Chondrocyte (in vitro differentiated cells): ENCODE measurements at regions not wholly inside any gene's neighbourhood (a gene's known extent, or its start where the extent isn't known, plus 50 kb on each side); places are given as distances from the start of the nearest gene placed in this dataset.
"Not testable (repeated sequence)": the region's sequence is repeated elsewhere in the genome, so short reads cannot be mapped to it uniquely, and the experiment has no call there.

Experiments
- DNase-seq: peaks from one replicate; pipeline ENCODE4 v3.0.0; 2021; ENCODE audit warnings: mixed read lengths, low spot score
- H3K27ac Mint-ChIP-seq: one replicate; pipeline ENCODE4 v1.8.0; 2021; ENCODE audit warnings: mild to moderate bottlenecking, moderate library complexity, mixed read lengths; ENCODE audit not compliant: unreplicated experiment
- H3K27me3 Mint-ChIP-seq: 2 replicates; pipeline ENCODE4 v1.8.0; 2021; ENCODE audit warnings: low read depth, mixed read lengths
- H3K36me3 Mint-ChIP-seq: 2 replicates; pipeline ENCODE4 v1.8.0; 2021; ENCODE audit warnings: low read depth, mixed read lengths
- H3K4me1 Mint-ChIP-seq: 2 replicates; pipeline ENCODE4 v1.8.0; 2021; ENCODE audit warnings: low read depth, mild to moderate bottlenecking, mixed read lengths
- H3K4me3 Mint-ChIP-seq: one replicate; pipeline ENCODE4 v1.8.0; 2021; ENCODE audit warnings: mild to moderate bottlenecking, moderate library complexity, mixed read lengths; ENCODE audit not compliant: unreplicated experiment
- H3K9me3 Mint-ChIP-seq: 2 replicates; pipeline ENCODE4 v1.8.0; 2021; ENCODE audit warnings: low read depth, mixed read lengths
- TF ChIP-seq, protein P1 (sequence below): fragments of 200-600 bp; sonication (generic); IDR thresholded peaks from 2 replicates; pipeline ENCODE4 v1.5.0; 2021; ENCODE audit warnings: antibody characterized with exemption, mild to moderate bottlenecking, moderate library complexity

DNA sequence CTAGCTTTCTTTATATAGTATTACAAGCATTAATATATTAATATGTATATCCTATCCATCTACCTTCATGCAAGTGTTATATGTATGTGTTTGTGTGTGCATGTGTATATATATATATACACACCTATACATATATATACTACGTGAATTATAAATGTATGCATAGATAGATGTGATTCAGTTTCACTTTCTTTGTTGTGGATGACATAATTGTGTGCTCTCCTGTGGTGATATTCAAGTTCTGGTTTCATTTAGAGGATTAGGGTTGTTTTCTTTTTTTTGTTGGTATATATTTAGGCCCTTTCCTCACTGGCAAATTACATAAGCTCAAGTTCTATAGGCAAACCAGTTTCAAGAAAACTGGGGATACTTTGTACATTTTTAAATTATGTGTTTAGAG, 225.7 kb upstream of the FANCL start:
- Mint-ChIP-seq H3K27ac (no peak overlapping the region), H3K4me3 (no peak overlapping the region), H3K27me3 (peaks cover 7% of the 10 kb centered on the region), H3K4me1 (no peaks in the 10 kb centered on the region), H3K36me3 (no peaks in the 10 kb centered on the region), H3K9me3 (no peaks in the 10 kb centered on the region)
- TF ChIP-seq, protein P1, sequence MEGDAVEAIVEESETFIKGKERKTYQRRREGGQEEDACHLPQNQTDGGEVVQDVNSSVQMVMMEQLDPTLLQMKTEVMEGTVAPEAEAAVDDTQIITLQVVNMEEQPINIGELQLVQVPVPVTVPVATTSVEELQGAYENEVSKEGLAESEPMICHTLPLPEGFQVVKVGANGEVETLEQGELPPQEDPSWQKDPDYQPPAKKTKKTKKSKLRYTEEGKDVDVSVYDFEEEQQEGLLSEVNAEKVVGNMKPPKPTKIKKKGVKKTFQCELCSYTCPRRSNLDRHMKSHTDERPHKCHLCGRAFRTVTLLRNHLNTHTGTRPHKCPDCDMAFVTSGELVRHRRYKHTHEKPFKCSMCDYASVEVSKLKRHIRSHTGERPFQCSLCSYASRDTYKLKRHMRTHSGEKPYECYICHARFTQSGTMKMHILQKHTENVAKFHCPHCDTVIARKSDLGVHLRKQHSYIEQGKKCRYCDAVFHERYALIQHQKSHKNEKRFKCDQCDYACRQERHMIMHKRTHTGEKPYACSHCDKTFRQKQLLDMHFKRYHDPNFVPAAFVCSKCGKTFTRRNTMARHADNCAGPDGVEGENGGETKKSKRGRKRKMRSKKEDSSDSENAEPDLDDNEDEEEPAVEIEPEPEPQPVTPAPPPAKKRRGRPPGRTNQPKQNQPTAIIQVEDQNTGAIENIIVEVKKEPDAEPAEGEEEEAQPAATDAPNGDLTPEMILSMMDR = no peak
- no peak for DNase-seq

DNA sequence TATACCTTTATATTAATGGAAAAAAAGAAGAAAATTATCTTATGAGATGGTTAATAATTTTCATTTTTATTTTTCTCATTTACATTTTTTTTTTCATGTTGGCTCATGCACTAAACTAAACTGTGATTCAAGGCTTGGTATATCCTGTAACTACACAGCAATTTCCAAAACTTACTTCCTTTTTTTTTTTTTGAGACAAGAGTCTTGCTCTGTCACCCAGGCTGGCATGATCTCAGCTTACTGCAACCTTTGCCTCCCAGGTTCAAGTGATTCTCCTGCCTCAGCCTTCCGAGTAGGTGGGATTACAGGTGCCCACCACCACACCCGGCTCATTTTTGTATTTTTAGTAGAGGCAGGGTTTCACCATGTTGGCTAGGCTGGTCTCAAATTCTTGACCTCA, 224.9 kb upstream of the FANCL start:
- H3K27me3 Mint-ChIP-seq, H3K4me3 Mint-ChIP-seq, H3K4me1 Mint-ChIP-seq, DNase-seq, H3K36me3 Mint-ChIP-seq, H3K9me3 Mint-ChIP-seq, H3K27ac Mint-ChIP-seq: not testable (repeated sequence)

DNA sequence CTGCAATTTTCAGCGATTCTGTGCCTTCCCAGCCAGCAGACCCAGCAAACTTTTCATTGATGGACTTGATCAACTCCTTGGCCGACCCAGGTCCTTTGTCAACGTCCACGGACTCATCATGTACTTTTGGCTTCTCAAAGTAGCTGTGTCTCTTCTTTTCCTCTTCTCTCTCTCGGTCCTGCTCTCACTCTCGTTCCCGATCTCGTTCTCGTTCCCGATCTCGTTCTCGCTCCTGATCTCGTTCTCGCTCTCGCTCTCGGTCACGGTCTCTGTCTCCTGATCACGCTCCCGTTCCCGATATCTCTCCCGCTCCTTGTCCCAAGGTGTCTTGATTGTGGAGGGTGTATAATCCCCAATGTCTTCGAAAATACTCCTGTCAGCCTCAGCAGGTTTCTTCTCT, 219.5 kb upstream of the FANCL start:
- H3K27me3 Mint-ChIP-seq = peaks cover 1% of the 10 kb centered on the region
- no peaks in the 10 kb centered on the region for H3K4me1 Mint-ChIP-seq
- TF ChIP-seq, protein P1 = no peak
- no peak for DNase-seq
- H3K36me3 Mint-ChIP-seq = no peaks in the 10 kb centered on the region
- no peaks in the 10 kb centered on the region for H3K9me3 Mint-ChIP-seq
- no peak overlapping the region for H3K4me3 Mint-ChIP-seq
- no peak overlapping the region for H3K27ac Mint-ChIP-seq

DNA sequence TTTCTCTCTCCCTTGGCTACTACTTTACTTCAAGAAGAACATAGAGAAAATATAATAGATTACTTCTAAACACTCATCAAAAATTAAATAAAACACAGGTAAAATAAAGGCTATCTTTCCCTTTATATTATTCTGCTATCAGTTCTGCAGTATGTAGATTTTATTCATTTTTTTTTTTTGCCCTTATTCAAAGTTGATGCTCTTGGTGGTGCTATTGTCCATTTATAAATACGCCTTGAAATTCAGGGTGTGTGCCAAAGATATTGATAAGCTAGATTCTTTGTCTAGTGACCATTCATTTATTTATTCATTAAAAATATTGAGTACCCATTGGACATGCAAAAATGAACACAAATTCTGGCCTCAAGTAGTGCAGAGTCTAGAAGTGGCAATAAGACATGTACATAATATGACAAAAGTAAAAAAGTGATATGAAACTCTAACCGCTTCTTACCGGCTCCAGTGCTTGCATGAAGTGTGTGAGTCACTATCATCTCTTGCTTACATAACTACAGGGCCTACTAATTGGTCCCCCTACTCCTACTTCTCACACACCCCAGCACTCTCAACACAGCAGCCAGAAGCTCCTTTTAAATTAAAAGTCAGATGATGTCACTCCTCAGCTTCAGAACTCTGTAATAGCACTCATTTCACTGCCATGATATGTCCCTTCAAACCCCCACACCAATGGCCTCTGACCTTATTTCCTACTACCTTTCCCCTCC, 208.3 kb upstream of the FANCL start:
- no peak overlapping the region for H3K27ac Mint-ChIP-seq
- peaks cover 3% of the 10 kb centered on the region for H3K27me3 Mint-ChIP-seq
- TF ChIP-seq, protein P1 = peak; percentile 26
- H3K36me3 Mint-ChIP-seq = no peaks in the 10 kb centered on the region
- H3K4me3 Mint-ChIP-seq = no peak overlapping the region
- peaks cover 7% of the 10 kb centered on the region for H3K4me1 Mint-ChIP-seq
- no peak for DNase-seq
- no peaks in the 10 kb centered on the region for H3K9me3 Mint-ChIP-seq

DNA sequence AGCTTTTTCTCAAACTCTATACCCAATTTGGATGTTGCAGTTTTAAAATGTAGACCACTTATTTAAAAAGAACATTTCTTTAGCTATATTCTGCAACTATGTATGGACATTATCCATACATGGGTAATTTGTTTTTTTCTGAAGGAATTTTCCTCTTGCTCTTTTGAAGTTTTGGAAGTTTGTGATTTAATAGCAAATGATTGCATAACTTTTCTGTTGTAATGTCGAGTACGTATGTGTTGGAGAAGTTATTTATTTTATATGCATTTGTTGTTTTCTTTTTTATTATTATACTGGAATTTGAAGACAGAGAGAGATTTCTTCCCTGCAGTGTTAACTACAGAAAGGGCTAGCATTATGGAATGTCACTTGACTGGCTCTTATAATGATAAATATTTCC, 207.7 kb upstream of the FANCL start:
- no peak for DNase-seq
- Mint-ChIP-seq H3K4me1 (peaks cover 7% of the 10 kb centered on the region), H3K4me3 (no peak overlapping the region), H3K27me3 (peaks cover 3% of the 10 kb centered on the region), H3K9me3 (no peaks in the 10 kb centered on the region), H3K36me3 (no peaks in the 10 kb centered on the region), H3K27ac (no peak overlapping the region)
- TF ChIP-seq, protein P1 = no peak

DNA sequence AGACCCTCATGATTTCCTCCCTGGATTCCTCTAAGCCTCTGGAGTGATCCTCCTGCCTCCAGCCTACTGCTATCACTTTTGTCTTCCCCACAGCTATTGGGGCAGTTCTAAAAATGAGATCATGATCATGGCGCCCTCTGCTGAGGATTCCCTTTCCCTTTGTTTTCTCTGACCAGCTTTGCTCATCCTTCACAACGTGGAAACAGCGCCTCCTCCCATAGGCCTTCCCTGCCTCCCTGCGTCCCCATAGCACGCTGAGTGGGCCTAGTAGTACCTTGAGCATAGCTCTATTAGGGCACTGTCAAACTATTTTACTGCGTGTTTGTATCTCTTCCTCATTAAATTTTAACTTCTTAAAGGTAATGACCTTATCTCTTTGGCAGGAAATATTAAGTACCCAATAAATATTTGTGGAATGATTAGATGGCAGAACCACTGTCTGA, 207.0 kb upstream of the FANCL start:
- no peak overlapping the region for H3K27ac Mint-ChIP-seq

More for the DNA sequence above, 207.0 kb upstream of the FANCL start:
- Mint-ChIP-seq H3K27me3 (peaks cover 3% of the 10 kb centered on the region), H3K9me3 (no peaks in the 10 kb centered on the region), H3K4me3 (no peak overlapping the region), H3K36me3 (no peaks in the 10 kb centered on the region), H3K4me1 (peaks cover 7% of the 10 kb centered on the region)
- no peak for DNase-seq
- TF ChIP-seq, protein P1 = peak; percentile 79
